ENCODE measurements at regions not wholly inside any gene's neighbourhood (a gene's known extent, or its start where the extent isn't known, plus 50 kb on each side); places are given as distances from the start of the nearest gene placed in this dataset.

DNA sequence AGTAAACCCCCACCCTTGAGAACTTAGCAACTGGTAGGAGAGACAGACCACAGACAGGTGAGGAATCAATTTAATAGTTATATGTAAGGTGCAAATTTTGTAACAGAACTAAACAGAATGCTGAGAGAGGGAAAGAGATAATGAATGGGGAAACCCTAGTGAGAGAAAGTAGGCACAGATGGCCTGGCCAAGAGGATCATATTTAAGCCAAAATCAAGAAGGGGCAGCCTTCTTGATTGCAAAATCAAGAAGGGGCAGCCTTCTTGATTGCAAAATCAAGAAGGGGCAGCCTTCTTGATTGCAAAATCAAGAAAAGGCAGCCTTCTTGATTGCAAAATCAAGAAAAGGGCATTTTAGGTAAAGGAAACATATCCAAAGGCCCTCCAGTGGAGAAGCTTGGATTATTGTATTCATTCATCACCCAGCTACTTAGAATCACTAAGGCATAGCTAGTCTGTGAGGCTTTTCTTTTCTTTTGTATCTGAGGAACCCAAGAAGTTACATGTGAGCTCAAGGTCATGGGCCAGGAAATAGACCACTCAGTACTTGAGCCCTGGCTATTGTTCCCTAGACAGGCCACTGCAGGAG, 190.6 kb downstream of the CYLD start:
- TF ChIP-seq EZH2 (IDR thresholded peaks at IDR 0.05; ENCODE audit: borderline replicate concordance) = no peak
- TF ChIP-seq CTCF (IDR thresholded peaks at IDR 0.05; ENCODE audit: poor library complexity) = no peak
- TF ChIP-seq EZH2phosphoT487 (IDR thresholded peaks at IDR 0.05; ENCODE audit: low read depth, severe bottlenecking, unreplicated experiment) = no peak
